Subcutaneous abdominal adipose tissue (tissue), 5 donors: ENCODE measurements at regions not wholly inside any gene's neighbourhood (a gene's known extent, or its start where the extent isn't known, plus 50 kb on each side); places are given as distances from the start of the nearest gene placed in this dataset.
"Not testable (repeated sequence)": the region's sequence is repeated elsewhere in the genome, so short reads cannot be mapped to it uniquely, and the experiment has no call there.

Experiments used
- H3K27ac ChIP-seq: one replicate; pipeline ENCODE4 v1.7.0; 2013; ENCODE audit warnings: low read depth, mild to moderate bottlenecking, inconsistent platforms, low read length, moderate library complexity
- H3K27me3 ChIP-seq, 5 donors: one replicate each; pipeline ENCODE4 v1.7.0; 2013; ENCODE audit warnings: low read length in 5 of 5, inconsistent platforms in 1 of 5; ENCODE audit not compliant: control insufficient read depth in 5 of 5, insufficient read depth in 4 of 5
- H3K36me3 ChIP-seq, 5 donors: one replicate each; pipeline ENCODE4 v1.7.0; 2013; ENCODE audit warnings: low read length in 5 of 5; ENCODE audit not compliant: control insufficient read depth in 5 of 5, insufficient read depth in 5 of 5
- H3K4me1 ChIP-seq, 5 donors: one replicate each; pipeline ENCODE4 v1.7.0; 2013; ENCODE audit warnings: low read length in 5 of 5, mild to moderate bottlenecking in 3 of 5, moderate library complexity in 1 of 5; ENCODE audit not compliant: control insufficient read depth in 5 of 5, insufficient read depth in 5 of 5
- H3K4me3 ChIP-seq, 5 donors: one replicate each; pipeline ENCODE4 v1.7.0; 2013; ENCODE audit warnings: low read length in 5 of 5, low read depth in 1 of 5
- H3K9ac ChIP-seq, 5 donors: one replicate each; pipeline ENCODE4 v1.7.0; 2013; ENCODE audit warnings: low read length in 5 of 5, mild to moderate bottlenecking in 4 of 5, moderate library complexity in 3 of 5
- H3K9me3 ChIP-seq, 5 donors: one replicate each; pipeline ENCODE4 v1.7.0; 2013; ENCODE audit warnings: low read length in 5 of 5; ENCODE audit not compliant: control insufficient read depth in 5 of 5
- donor health status: healthy.
- donor health status: healthy.
- donor health status: healthy.
- donor health status: healthy.
- donor health status: healthy.

- Histone ChIP-seq H3K9me3 (peaks cover 0 to 1% (median 0%) of the 10 kb centered on the region in 5 donors), H3K36me3 (no peaks in the 10 kb centered on the region), H3K27me3 (peaks cover 42 to 77% (median 61%) of the 10 kb centered on the region in 5 donors), H3K4me3 (no peak overlapping the region), H3K27ac (no peak overlapping the region), H3K9ac (no peak overlapping the region), H3K4me1 (peaks cover 2 to 10% (median 7%) of the 10 kb centered on the region in 5 donors)
These were observed 103.5 kb downstream of the OLFM1 start for GRCh38 chr9:135190789-135191577.

- Histone ChIP-seq H3K27me3 (peaks cover 33 to 72% (median 50%) of the 10 kb centered on the region in 5 donors), H3K4me3 (no peak overlapping the region), H3K27ac (no peak overlapping the region), H3K4me1 (no peaks in the 10 kb centered on the region), H3K9ac (no peak overlapping the region), H3K36me3 (no peaks in the 10 kb centered on the region), H3K9me3 (peaks cover 0 to 2% (median 0%) of the 10 kb centered on the region in 5 donors)
These were observed 105.2 kb downstream of the OLFM1 start for GRCh38 chr9:135192686-135193085.

- H3K9ac ChIP-seq, H3K4me1 ChIP-seq, H3K27ac ChIP-seq, H3K9me3 ChIP-seq, H3K4me3 ChIP-seq, H3K36me3 ChIP-seq: not testable (repeated sequence)
- H3K27me3 ChIP-seq, result peaks cover 48 to 68% (median 61%) of the 10 kb centered on the region in 5 donors
These were observed 108.5 kb downstream of the OLFM1 start for GRCh38 chr9:135195975-135196374.

- Histone ChIP-seq H3K4me1 (no peaks in the 10 kb centered on the region), H3K27me3 (peaks cover 43 to 64% (median 56%) of the 10 kb centered on the region in 5 donors), H3K9ac (no peak overlapping the region), H3K27ac (no peak overlapping the region), H3K9me3 (peaks cover 0 to 2% (median 0%) of the 10 kb centered on the region in 5 donors), H3K4me3 (no peak overlapping the region), H3K36me3 (no peaks in the 10 kb centered on the region)
These were observed 109.0 kb downstream of the OLFM1 start for GRCh38 chr9:135196474-135196873.

- H3K4me1 ChIP-seq, result no peaks in the 10 kb centered on the region
- H3K9ac ChIP-seq, result no peak overlapping the region
- H3K4me3 ChIP-seq, result no peak overlapping the region
- H3K27ac ChIP-seq, result no peak overlapping the region
- H3K9me3 ChIP-seq, result peaks cover 0 to 2% (median 0%) of the 10 kb centered on the region in 5 donors
- H3K27me3 ChIP-seq, result peaks cover 33 to 58% (median 50%) of the 10 kb centered on the region in 5 donors
- no peaks in the 10 kb centered on the region for H3K36me3 ChIP-seq
These were observed 110.7 kb downstream of the OLFM1 start for GRCh38 chr9:135198144-135198543.

GRCh38 chr9:135198586-135199285 lies 111.3 kb downstream of the OLFM1 start:
- H3K36me3 ChIP-seq, result no peaks in the 10 kb centered on the region
- H3K4me1 ChIP-seq, result no peaks in the 10 kb centered on the region
- H3K27me3 ChIP-seq, result peaks cover 28 to 52% (median 50%) of the 10 kb centered on the region in 5 donors
- no peak overlapping the region for H3K27ac ChIP-seq
- H3K4me3 ChIP-seq, result no peak overlapping the region
- H3K9me3 ChIP-seq, result peaks cover 0 to 2% (median 0%) of the 10 kb centered on the region in 5 donors
- H3K9ac ChIP-seq, result no peak overlapping the region

GRCh38 chr9:135199489-135199888 lies 112.0 kb downstream of the OLFM1 start:
- Histone ChIP-seq H3K9ac (no peak overlapping the region), H3K4me3 (no peak overlapping the region), H3K36me3 (no peaks in the 10 kb centered on the region), H3K27ac (no peak overlapping the region), H3K4me1 (no peaks in the 10 kb centered on the region), H3K9me3 (peaks cover 0 to 2% (median 0%) of the 10 kb centered on the region in 5 donors), H3K27me3 (peaks cover 24 to 46% (median 43%) of the 10 kb centered on the region in 5 donors)

GRCh38 chr9:135201711-135202110 lies 114.2 kb downstream of the OLFM1 start:
- H3K4me3 ChIP-seq, result no peak overlapping the region
- peaks cover 0 to 5% (median 4%) of the 10 kb centered on the region in 5 donors for H3K4me1 ChIP-seq
- no peak overlapping the region for H3K27ac ChIP-seq
- H3K9ac ChIP-seq, result no peak overlapping the region
- H3K36me3 ChIP-seq, result no peaks in the 10 kb centered on the region
- H3K9me3 ChIP-seq, result no peaks in the 10 kb centered on the region
- peaks cover 20 to 43% (median 33%) of the 10 kb centered on the region in 5 donors for H3K27me3 ChIP-seq

- Histone ChIP-seq H3K4me3 (no peak overlapping the region), H3K27ac (no peak overlapping the region), H3K9ac (no peak overlapping the region), H3K27me3 (peaks cover 10 to 26% (median 15%) of the 10 kb centered on the region in 5 donors), H3K36me3 (no peaks in the 10 kb centered on the region), H3K4me1 (peaks cover 0 to 5% (median 4%) of the 10 kb centered on the region in 5 donors), H3K9me3 (no peaks in the 10 kb centered on the region)
These were observed 116.7 kb downstream of the OLFM1 start for GRCh38 chr9:135204177-135204576.

GRCh38 chr9:135209136-135209535 lies 121.7 kb downstream of the OLFM1 start:
- peaks cover 0 to 9% (median 8%) of the 10 kb centered on the region in 5 donors for H3K4me1 ChIP-seq
- peaks cover 0 to 7% (median 3%) of the 10 kb centered on the region in 5 donors for H3K27me3 ChIP-seq
- no peaks in the 10 kb centered on the region for H3K36me3 ChIP-seq
- no peak overlapping the region for H3K4me3 ChIP-seq
- H3K9me3 ChIP-seq, result peaks cover 3 to 17% (median 11%) of the 10 kb centered on the region in 5 donors
- no peak overlapping the region for H3K27ac ChIP-seq
- no peak overlapping the region for H3K9ac ChIP-seq
